ENCODE measurements at regions not wholly inside any gene's neighbourhood (a gene's known extent, or its start where the extent isn't known, plus 50 kb on each side); places are given as distances from the start of the nearest gene placed in this dataset.
"Not testable (repeated sequence)": the region's sequence is repeated elsewhere in the genome, so short reads cannot be mapped to it uniquely, and the experiment has no call there.

DNA sequence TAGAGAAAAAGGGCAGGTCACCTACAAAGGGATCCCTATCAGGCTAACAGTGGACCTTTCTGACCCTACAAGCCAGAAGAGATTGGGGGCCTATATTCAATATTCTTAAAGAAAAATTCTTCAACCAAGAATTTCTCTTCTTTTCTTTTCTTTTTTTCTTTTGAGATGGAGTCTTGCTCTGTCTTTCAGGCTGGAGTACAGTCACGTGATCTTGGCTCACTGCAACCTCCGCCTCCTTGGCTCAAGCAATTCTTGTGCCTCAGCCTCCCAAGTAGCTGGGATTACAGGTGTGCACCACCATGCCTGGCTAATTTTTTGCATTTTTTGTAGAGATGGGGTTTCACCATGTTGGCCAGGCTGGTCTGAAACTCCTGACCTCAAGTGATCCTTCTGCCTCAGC is 143.2 kb upstream of the DDIT4L start:
- TF ChIP-seq, protein P1, sequence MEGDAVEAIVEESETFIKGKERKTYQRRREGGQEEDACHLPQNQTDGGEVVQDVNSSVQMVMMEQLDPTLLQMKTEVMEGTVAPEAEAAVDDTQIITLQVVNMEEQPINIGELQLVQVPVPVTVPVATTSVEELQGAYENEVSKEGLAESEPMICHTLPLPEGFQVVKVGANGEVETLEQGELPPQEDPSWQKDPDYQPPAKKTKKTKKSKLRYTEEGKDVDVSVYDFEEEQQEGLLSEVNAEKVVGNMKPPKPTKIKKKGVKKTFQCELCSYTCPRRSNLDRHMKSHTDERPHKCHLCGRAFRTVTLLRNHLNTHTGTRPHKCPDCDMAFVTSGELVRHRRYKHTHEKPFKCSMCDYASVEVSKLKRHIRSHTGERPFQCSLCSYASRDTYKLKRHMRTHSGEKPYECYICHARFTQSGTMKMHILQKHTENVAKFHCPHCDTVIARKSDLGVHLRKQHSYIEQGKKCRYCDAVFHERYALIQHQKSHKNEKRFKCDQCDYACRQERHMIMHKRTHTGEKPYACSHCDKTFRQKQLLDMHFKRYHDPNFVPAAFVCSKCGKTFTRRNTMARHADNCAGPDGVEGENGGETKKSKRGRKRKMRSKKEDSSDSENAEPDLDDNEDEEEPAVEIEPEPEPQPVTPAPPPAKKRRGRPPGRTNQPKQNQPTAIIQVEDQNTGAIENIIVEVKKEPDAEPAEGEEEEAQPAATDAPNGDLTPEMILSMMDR (IDR thresholded peaks at IDR 0.05) = not testable (repeated sequence)
- not testable (repeated sequence) for TF ChIP-seq POLR2AphosphoS5 (IDR thresholded peaks at IDR 0.05; ENCODE audit: insufficient read depth in 1 of 2, low read depth in 1 of 2); POLR2A (IDR thresholded peaks at IDR 0.05)

Measured in vagina (tissue), 2 donors.